Astrocyte of the cerebellum (primary cell): ENCODE measurements at regions not wholly inside any gene's neighbourhood (a gene's known extent, or its start where the extent isn't known, plus 50 kb on each side); places are given as distances from the start of the nearest gene placed in this dataset.
"Not testable (repeated sequence)": the region's sequence is repeated elsewhere in the genome, so short reads cannot be mapped to it uniquely, and the experiment has no call there.

ENCODE experiments used
- DNase-seq: peaks from one replicate; pipeline ENCODE4 v3.0.0-alpha.2; 2011; ENCODE audit warnings: low read depth
- H3K4me3 ChIP-seq: 2 replicates; pipeline ENCODE4 v1.5.1; 2011; ENCODE audit warnings: mild to moderate bottlenecking, low read depth, low read length, moderate library complexity
- in situ Hi-C: cut with HindIII; loops from 2 replicates; pipeline ENCODE4 v1.10.0; 2017; ENCODE audit warnings: low sequenced_read_pairs
- TF ChIP-seq, protein P1 (sequence below): IDR thresholded peaks from 2 replicates; pipeline ENCODE4 v1.5.1; 2012; ENCODE audit warnings: low read length, low read depth, moderate library complexity, mild to moderate bottlenecking; ENCODE audit errors: missing control alignments

DNA sequence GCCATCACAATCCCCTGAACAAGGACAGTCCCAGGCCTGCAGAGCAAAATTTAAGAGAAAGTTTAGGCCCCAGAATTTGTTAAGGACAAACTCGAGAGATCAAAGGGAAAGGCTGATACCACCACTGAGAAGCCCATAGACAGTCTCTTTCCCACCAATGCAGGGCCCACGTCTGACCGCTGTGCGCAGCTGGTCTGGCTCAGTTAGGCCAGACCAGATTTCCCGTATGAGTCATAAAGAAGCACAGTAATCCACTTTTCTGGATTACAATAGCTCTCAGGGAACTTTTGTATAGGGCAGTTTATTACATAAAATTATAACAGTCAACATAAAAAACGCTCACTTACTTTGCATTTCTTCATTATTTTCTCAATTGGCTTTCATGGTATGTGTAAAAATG is 259.5 kb downstream of the RCHY1 start:
- no peak for DNase-seq
- H3K4me3 ChIP-seq: no peak overlapping the region
- in situ Hi-C loops: no loop called here
- TF ChIP-seq, protein P1, sequence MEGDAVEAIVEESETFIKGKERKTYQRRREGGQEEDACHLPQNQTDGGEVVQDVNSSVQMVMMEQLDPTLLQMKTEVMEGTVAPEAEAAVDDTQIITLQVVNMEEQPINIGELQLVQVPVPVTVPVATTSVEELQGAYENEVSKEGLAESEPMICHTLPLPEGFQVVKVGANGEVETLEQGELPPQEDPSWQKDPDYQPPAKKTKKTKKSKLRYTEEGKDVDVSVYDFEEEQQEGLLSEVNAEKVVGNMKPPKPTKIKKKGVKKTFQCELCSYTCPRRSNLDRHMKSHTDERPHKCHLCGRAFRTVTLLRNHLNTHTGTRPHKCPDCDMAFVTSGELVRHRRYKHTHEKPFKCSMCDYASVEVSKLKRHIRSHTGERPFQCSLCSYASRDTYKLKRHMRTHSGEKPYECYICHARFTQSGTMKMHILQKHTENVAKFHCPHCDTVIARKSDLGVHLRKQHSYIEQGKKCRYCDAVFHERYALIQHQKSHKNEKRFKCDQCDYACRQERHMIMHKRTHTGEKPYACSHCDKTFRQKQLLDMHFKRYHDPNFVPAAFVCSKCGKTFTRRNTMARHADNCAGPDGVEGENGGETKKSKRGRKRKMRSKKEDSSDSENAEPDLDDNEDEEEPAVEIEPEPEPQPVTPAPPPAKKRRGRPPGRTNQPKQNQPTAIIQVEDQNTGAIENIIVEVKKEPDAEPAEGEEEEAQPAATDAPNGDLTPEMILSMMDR: no peak

- H3K4me3 ChIP-seq, in situ Hi-C loops, DNase-seq: not testable (repeated sequence)
These were observed 261.1 kb downstream of the RCHY1 start for GRCh38 chr4:75253094-75253493.

DNA sequence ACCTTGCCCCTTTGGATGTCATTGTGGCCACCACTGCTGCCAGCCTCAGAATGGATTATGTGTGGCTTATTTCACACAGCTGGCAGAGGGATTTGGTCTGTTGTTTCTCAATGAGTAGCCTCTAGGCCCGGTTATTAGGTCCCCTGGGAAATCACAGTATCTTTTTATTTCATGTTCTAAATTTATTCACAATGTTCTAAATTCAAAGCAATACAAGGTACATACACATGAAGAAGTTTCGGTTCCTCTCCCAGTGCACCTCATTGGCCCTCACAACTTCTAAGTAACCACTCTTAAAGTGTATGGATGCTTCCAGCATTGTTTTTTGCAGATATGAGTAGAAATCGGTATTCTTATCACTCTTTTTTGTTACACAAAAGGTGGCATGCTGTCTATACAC is 262.7 kb downstream of the RCHY1 start:
- no peak for DNase-seq
- in situ Hi-C loops: no loop called here
- TF ChIP-seq, protein P1: no peak
- H3K4me3 ChIP-seq: no peak overlapping the region

DNA sequence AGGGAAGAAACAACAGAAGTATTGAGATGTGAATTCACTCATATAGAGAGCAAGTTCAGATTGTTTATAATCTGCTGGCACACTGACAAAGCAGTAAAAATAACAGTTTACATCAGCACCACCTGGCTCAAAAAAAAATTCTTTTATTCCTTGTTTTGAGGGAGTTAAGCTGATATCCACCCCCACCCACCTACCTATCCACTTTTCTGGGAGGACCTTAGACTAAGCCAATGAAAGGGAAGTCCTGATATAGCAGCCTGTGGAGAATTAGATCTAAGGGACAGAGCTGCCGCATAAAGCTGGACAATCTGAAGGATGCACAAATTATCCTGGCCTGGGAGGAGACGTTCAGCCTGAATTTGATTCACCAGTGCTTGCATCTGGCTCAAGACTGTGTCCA is 264.5 kb downstream of the RCHY1 start:
- TF ChIP-seq, protein P1: no peak
- in situ Hi-C loops: no loop called here

DNA sequence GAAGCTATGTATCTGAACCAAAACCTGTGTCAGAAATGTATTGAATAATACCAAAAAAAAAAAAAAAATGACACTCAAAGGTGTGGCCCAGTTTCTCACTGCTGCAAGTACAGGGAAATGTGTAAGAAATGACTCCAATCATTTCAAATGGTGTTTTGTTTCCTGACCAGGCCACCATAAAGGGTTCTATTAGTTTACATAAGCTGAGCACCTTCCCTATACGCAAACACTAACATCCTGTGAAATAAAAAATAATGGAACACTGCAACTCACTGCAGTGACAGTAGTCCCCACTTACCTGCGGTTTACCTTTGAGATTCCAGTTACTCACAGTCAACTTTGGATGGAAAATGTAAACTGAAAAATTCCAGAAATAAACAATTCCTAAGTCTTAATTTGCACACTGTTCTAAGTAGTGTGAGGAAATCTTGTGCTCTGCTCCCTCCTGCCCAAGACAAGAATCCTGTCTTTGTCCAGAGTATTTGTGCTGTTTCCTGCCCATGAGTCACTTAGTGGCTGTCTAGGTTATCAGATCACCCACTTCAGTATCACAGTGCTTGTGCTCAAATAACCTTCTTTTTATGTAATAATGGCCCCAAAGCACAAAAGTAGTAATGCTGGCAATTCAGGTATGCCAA is 265.3 kb downstream of the RCHY1 start:
- no peak for DNase-seq
- TF ChIP-seq, protein P1: no peak
- in situ Hi-C loops: no loop called here
- no peak overlapping the region for H3K4me3 ChIP-seq

More for the DNA sequence above, 264.5 kb downstream of the RCHY1 start:
- H3K4me3 ChIP-seq: no peak overlapping the region
- no peak for DNase-seq

- TF ChIP-seq, protein P1: no peak
- in situ Hi-C loops: no loop called here
- no peak overlapping the region for H3K4me3 ChIP-seq
- no peak for DNase-seq
These were observed 269.9 kb downstream of the RCHY1 start for GRCh38 chr4:75244325-75244724.

GRCh38 chr4:75243570-75243969 is 270.6 kb downstream of the RCHY1 start:
- no peak for DNase-seq
- in situ Hi-C loops: no loop called here
- H3K4me3 ChIP-seq: no peak overlapping the region
- TF ChIP-seq, protein P1: no peak
